ENCODE measurements at regions not wholly inside any gene's neighbourhood (a gene's known extent, or its start where the extent isn't known, plus 50 kb on each side); places are given as distances from the start of the nearest gene placed in this dataset.
"Not testable (repeated sequence)": the region's sequence is repeated elsewhere in the genome, so short reads cannot be mapped to it uniquely, and the experiment has no call there.

GRCh38 chr7:32753872-32754271, 137.7 kb downstream of the KBTBD2 start:
- H3K9me3 Mint-ChIP-seq; DNase-seq; H3K4me1 Mint-ChIP-seq; H3K27ac Mint-ChIP-seq; H3K36me3 Mint-ChIP-seq; H3K4me3 Mint-ChIP-seq; POLR2A ChIA-PET; ATAC-seq (ENCODE audit: low read depth): not testable (repeated sequence)
- H3K27me3 Mint-ChIP-seq: peaks cover 15% of the 10 kb centered on the region

GRCh38 chr7:32748337-32748736, 143.2 kb downstream of the KBTBD2 start:
- POLR2A ChIA-PET; H3K4me1 Mint-ChIP-seq; H3K4me3 Mint-ChIP-seq; H3K36me3 Mint-ChIP-seq; ATAC-seq (ENCODE audit: low read depth); H3K9me3 Mint-ChIP-seq; H3K27ac Mint-ChIP-seq; DNase-seq: not testable (repeated sequence)
- H3K27me3 Mint-ChIP-seq: peaks cover 21% of the 10 kb centered on the region

DNA sequence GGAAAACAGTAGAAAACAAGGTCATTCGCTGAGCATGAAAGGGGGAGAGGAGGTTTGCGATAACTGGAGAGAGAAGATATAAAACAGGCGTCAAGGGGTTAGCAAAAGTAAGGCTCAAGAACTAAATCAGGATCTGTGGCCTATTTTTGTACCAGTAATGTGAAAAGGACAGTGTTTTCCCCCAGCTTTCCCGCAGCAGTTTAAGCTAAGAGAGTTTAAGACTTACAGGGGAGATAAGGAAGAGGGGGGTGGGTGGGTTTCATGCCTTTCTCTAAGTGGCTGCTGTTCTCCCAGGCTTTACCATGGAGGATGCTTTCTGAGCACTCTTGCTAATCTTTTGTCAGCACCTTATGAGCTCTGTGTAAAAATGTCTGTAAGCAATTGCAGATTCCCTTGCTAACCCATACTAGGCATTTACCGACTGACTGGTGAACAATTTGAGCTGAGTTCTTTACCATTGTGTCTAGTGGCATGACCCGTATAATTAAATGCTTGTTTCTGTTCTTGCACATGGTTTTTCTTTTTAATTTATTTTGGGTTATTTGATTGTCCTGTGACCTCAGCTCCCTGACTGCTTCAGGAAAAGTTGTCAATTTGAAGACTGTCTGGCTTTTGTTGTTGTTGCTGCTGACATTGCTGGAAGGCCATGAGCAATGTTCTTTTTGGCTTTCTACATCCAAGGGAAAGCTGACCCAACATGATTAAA, 144.0 kb downstream of the KBTBD2 start:
- H3K4me3 Mint-ChIP-seq; H3K27ac Mint-ChIP-seq; POLR2A ChIA-PET; H3K36me3 Mint-ChIP-seq; ATAC-seq (ENCODE audit: low read depth); DNase-seq; H3K9me3 Mint-ChIP-seq; H3K4me1 Mint-ChIP-seq: not testable (repeated sequence)
- H3K27me3 Mint-ChIP-seq: peaks cover 21% of the 10 kb centered on the region

- H3K27me3 Mint-ChIP-seq: peaks cover 24% of the 10 kb centered on the region
- H3K4me1 Mint-ChIP-seq; ATAC-seq (ENCODE audit: low read depth); DNase-seq; H3K36me3 Mint-ChIP-seq; H3K9me3 Mint-ChIP-seq; H3K4me3 Mint-ChIP-seq; H3K27ac Mint-ChIP-seq; POLR2A ChIA-PET: not testable (repeated sequence)
Observed at GRCh38 chr7:32741853-32742476, 149.6 kb downstream of the KBTBD2 start.

DNA sequence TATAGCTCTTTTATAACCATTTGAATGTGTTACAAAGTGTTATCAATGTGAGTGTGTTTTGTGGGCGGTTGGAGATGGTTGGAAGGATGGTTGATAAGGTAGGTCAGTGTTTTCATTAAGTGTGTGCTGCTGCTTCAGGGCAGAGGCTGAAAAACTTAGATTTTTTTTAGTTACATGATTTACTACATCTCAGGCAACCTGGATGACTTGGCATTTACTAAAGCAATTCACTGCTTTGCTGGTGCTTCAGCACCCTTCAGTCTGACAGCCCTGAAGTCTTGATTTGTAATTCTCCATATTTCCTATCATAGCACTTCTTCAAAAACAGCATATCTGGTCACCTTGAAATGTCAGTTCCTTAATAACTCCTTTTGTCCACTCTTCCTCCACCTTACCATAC, 151.8 kb downstream of the KBTBD2 start:
- H3K27me3 Mint-ChIP-seq: peaks cover 21% of the 10 kb centered on the region
- DNase-seq; H3K9me3 Mint-ChIP-seq; H3K27ac Mint-ChIP-seq; POLR2A ChIA-PET; H3K36me3 Mint-ChIP-seq; ATAC-seq (ENCODE audit: low read depth); H3K4me3 Mint-ChIP-seq; H3K4me1 Mint-ChIP-seq: not testable (repeated sequence)

- H3K4me3 Mint-ChIP-seq; ATAC-seq (ENCODE audit: low read depth); POLR2A ChIA-PET; DNase-seq; H3K36me3 Mint-ChIP-seq; H3K4me1 Mint-ChIP-seq; H3K27ac Mint-ChIP-seq; H3K9me3 Mint-ChIP-seq: not testable (repeated sequence)
- peaks cover 17% of the 10 kb centered on the region for H3K27me3 Mint-ChIP-seq
Observed at GRCh38 chr7:32738390-32738789, 153.2 kb downstream of the KBTBD2 start.

GRCh38 chr7:32732767-32733166, 158.8 kb downstream of the KBTBD2 start:
- ATAC-seq (ENCODE audit: low read depth); H3K27ac Mint-ChIP-seq; H3K4me1 Mint-ChIP-seq; H3K4me3 Mint-ChIP-seq; POLR2A ChIA-PET; DNase-seq; H3K36me3 Mint-ChIP-seq; H3K9me3 Mint-ChIP-seq: not testable (repeated sequence)
- peaks cover 18% of the 10 kb centered on the region for H3K27me3 Mint-ChIP-seq

- H3K4me3 Mint-ChIP-seq: peak overlapping the region; percentile 52
- POLR2A ChIA-PET; H3K27ac Mint-ChIP-seq; H3K9me3 Mint-ChIP-seq; DNase-seq; H3K4me1 Mint-ChIP-seq; H3K36me3 Mint-ChIP-seq; ATAC-seq (ENCODE audit: low read depth): not testable (repeated sequence)
- peaks cover 20% of the 10 kb centered on the region for H3K27me3 Mint-ChIP-seq
Observed at GRCh38 chr7:32729335-32729675, 162.3 kb downstream of the KBTBD2 start.

GRCh38 chr7:32728412-32729334, 162.9 kb downstream of the KBTBD2 start:
- Mint-ChIP-seq H3K27me3 (peaks cover 20% of the 10 kb centered on the region), H3K4me3 (peak overlapping the region; percentile 70)
- H3K4me1 Mint-ChIP-seq, H3K36me3 Mint-ChIP-seq, H3K9me3 Mint-ChIP-seq, POLR2A ChIA-PET, H3K27ac Mint-ChIP-seq: not testable (repeated sequence)
- DNase-seq (peak; percentile 70), ATAC-seq (ENCODE audit: low read depth) (peak; percentile 70)

GRCh38 chr7:32727483-32728411, 163.8 kb downstream of the KBTBD2 start:
- H3K36me3 Mint-ChIP-seq, H3K27ac Mint-ChIP-seq, H3K9me3 Mint-ChIP-seq, POLR2A ChIA-PET, H3K4me1 Mint-ChIP-seq: not testable (repeated sequence)
- Mint-ChIP-seq H3K4me3 (peak overlapping the region; percentile 80), H3K27me3 (peaks cover 18% of the 10 kb centered on the region)
- ATAC-seq (ENCODE audit: low read depth) (peak; percentile 66), DNase-seq (peak; percentile 73)

- DNase-seq; H3K9me3 Mint-ChIP-seq; H3K4me3 Mint-ChIP-seq; H3K4me1 Mint-ChIP-seq; ATAC-seq (ENCODE audit: low read depth); H3K27ac Mint-ChIP-seq; H3K27me3 Mint-ChIP-seq; H3K36me3 Mint-ChIP-seq; POLR2A ChIA-PET: not testable (repeated sequence)
Observed at GRCh38 chr7:32722837-32723236, 168.7 kb downstream of the KBTBD2 start.

- no peaks in the 10 kb centered on the region for H3K9me3 Mint-ChIP-seq
- DNase-seq (no peak), ATAC-seq (ENCODE audit: low read depth) (no peak)
- no peaks in the 10 kb centered on the region for H3K27me3 Mint-ChIP-seq
- H3K4me1 Mint-ChIP-seq: peaks cover 4% of the 10 kb centered on the region
- no peak overlapping the region for H3K27ac Mint-ChIP-seq
- no peak overlapping the region for H3K4me3 Mint-ChIP-seq
- H3K36me3 Mint-ChIP-seq: no peaks in the 10 kb centered on the region
- POLR2A ChIA-PET: no interaction called here
Observed at GRCh38 chr7:32694182-32694581, 197.4 kb downstream of the KBTBD2 start.

Measured in activated naive CD8-positive, alpha-beta T cell treated with anti-CD3 and anti-CD28 coated beads, Interleukin-2, amount 10 ng/mL, durations not matched to agents 7 days and 5 days (primary cell).